HG03139 (cell line): ENCODE measurements at regions not wholly inside any gene's neighbourhood (a gene's known extent, or its start where the extent isn't known, plus 50 kb on each side); places are given as distances from the start of the nearest gene placed in this dataset.

Experiments
- ATAC-seq: cut with Tn5 transposase; IDR thresholded peaks from one replicate; pipeline ENCODE4 v1.9.1; 2021; ENCODE audit not compliant: unreplicated experiment

GRCh38 chr2:103667335-103667884, 905.6 kb downstream of the TMEM182 start:
- no peak for ATAC-seq

GRCh38 chr2:103669531-103669930, 907.7 kb downstream of the TMEM182 start:
- no peak for ATAC-seq
